ENCODE measurements at regions not wholly inside any gene's neighbourhood (a gene's known extent, or its start where the extent isn't known, plus 50 kb on each side); places are given as distances from the start of the nearest gene placed in this dataset.

GRCh38 chr11:69882270-69882608 lies 63.0 kb upstream of the FGF3 start:
- Histone ChIP-seq H2AFZ (ENCODE audit: low read depth, low read length, poor library complexity, severe bottlenecking) (no peak overlapping the region), H3K27me3 (ENCODE audit: insufficient read depth, low read length) (no peaks in the 10 kb centered on the region), H3K9me3 (ENCODE audit: control insufficient read depth in 1 of 2, insufficient read depth in 1 of 2, low read depth in 1 of 2, low read length in 2 of 2) (no peaks in the 10 kb centered on the region), H4K20me1 (ENCODE audit: insufficient read depth) (no peaks in the 10 kb centered on the region), H3K4me1 (ENCODE audit: control insufficient read depth in 1 of 2, insufficient read depth in 2 of 2, low read length in 2 of 2) (no peaks in the 10 kb centered on the region), H3K9me2 (ENCODE audit: insufficient read depth) (no peaks in the 10 kb centered on the region), H3K9ac (ENCODE audit: low read length) (no peak overlapping the region), H3K79me2 (ENCODE audit: insufficient read depth, low read length) (no peaks in the 10 kb centered on the region), H3K4me3 (replicated peaks in 1 of 2; ENCODE audit: low read depth in 1 of 2, low read length in 2 of 2) (no peak overlapping the region), H3K36me3 (ENCODE audit: control insufficient read depth in 1 of 2, insufficient read depth in 2 of 2, low read length in 2 of 2) (no peaks in the 10 kb centered on the region), H3K27ac (ENCODE audit: low read depth, low read length) (no peak overlapping the region), H3K4me2 (ENCODE audit: low read length) (no peak overlapping the region)
- intact Hi-C loops (cut with micrococcal nuclease): no loop called here
- BruUV-seq (replicated peaks): no TSS peak
- CTCF ChIA-PET: interaction anchor here (0.7 kb wide), 1 partner anchor 170 kb away, joined by 3 read pairs; no protein-coding TSS in a partner anchor
- DNase-seq (ENCODE audit: low read depth, low spot score): no peak
- RAD21 ChIA-PET (ENCODE audit: low non-redundant PET in 1 of 2, low total read pairs in 2 of 2, uncharacterized antibody in 2 of 2, unreplicated experiment in 2 of 2): no interaction called here
- TF ChIP-seq SP1 (IDR thresholded peaks at IDR 0.05; ENCODE audit: low read depth) (no peak), CBX3 (IDR thresholded peaks at IDR 0.05; ENCODE audit: low read depth) (no peak), ATF3 (IDR thresholded peaks at IDR 0.05) (no peak), JUND (IDR thresholded peaks at IDR 0.05) (no peak), RAD21 (IDR thresholded peaks at IDR 0.05; ENCODE audit: low read depth) (no peak), EGR1 (IDR thresholded peaks at IDR 0.05; ENCODE audit: low read depth) (no peak), MAX (IDR thresholded peaks at IDR 0.05) (no peak), REST (IDR thresholded peaks at IDR 0.05; ENCODE audit: low read depth) (no peak), ZNF274 (IDR thresholded peaks at IDR 0.05; ENCODE audit: low read depth, low read length) (no peak)
- POLR2A ChIA-PET: no interaction called here
- no peak for ATAC-seq

Measured in HCT116 (cell line).